H1 (cell line): ENCODE measurements at regions not wholly inside any gene's neighbourhood (a gene's known extent, or its start where the extent isn't known, plus 50 kb on each side); places are given as distances from the start of the nearest gene placed in this dataset.

Experiments
- BACH1 ChIP-seq: IDR thresholded peaks from 2 replicates; pipeline ENCODE4 v1.6.1; 2012; ENCODE audit warnings: low read length, improper control_type of control experiment
- HDAC6 ChIP-seq: IDR thresholded peaks from one replicate; pipeline ENCODE4 v1.7.1; 2012; ENCODE audit warnings: low read depth, mild to moderate bottlenecking, inconsistent platforms, low read length, moderate library complexity
- JUND ChIP-seq: IDR thresholded peaks from 2 replicates; pipeline ENCODE4 v1.6.1; 2011; ENCODE audit warnings: mild to moderate bottlenecking, improper control_type of control experiment, low read length
- RXRA ChIP-seq: IDR thresholded peaks from 2 replicates; pipeline ENCODE4 v1.6.1; 2011; ENCODE audit warnings: low read depth, mild to moderate bottlenecking, low read length, moderate library complexity; ENCODE audit not compliant: insufficient read depth
- SP1 ChIP-seq: IDR thresholded peaks from 2 replicates; pipeline ENCODE4 v1.6.1; 2011; ENCODE audit warnings: low read depth, low read length
- TAF7 ChIP-seq: optimal IDR thresholded peaks from 2 replicates; pipeline ENCODE3; 2011; ENCODE audit warnings: low read depth, mild to moderate bottlenecking, inconsistent platforms, low read length, moderate library complexity, borderline replicate concordance
- TF ChIP-seq, protein P1 (sequence below): IDR thresholded peaks from 2 replicates; pipeline ENCODE4 v1.6.1; 2012; ENCODE audit warnings: inconsistent platforms

DNA sequence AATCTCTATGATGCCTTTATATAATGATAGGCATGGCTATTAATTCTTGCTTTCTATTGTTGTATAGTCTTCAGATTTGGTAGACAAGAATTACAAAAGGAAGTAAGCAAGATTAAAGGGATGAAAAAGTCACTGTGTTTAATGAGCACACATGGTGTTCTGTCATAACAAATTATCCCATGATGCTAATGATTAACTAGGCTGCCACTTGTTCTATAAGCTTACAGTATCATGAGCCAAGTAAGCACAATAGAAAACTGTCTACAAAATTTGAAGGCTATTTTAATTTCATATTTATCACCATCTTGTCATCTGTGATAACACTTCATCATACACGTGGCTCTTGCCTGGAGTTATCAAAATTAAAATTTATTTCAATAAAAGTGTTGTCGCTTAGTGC, 466.7 kb downstream of the GASK1B start (continued):
- no peak for TF ChIP-seq BACH1
- TF ChIP-seq, protein P1, sequence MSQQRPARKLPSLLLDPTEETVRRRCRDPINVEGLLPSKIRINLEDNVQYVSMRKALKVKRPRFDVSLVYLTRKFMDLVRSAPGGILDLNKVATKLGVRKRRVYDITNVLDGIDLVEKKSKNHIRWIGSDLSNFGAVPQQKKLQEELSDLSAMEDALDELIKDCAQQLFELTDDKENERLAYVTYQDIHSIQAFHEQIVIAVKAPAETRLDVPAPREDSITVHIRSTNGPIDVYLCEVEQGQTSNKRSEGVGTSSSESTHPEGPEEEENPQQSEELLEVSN: no peak
- TF ChIP-seq TAF7: no peak
- TF ChIP-seq SP1: no peak
- TF ChIP-seq RXRA: no peak
- no peak for TF ChIP-seq HDAC6
- TF ChIP-seq JUND: no peak
